HEK293 (cell line): ENCODE measurements at regions not wholly inside any gene's neighbourhood (a gene's known extent, or its start where the extent isn't known, plus 50 kb on each side); places are given as distances from the start of the nearest gene placed in this dataset.

Experiments
- CTCF ChIP-seq: fragments of 450-650 bp; formaldehyde crosslinking; IDR thresholded peaks from 2 replicates; pipeline ENCODE4 v1.5.1; 2016; ENCODE audit warnings: missing biosample characterization, missing genetic modification characterization
- REST ChIP-seq: fragments of 450-650 bp; formaldehyde crosslinking; IDR thresholded peaks from 2 replicates; pipeline ENCODE4 v1.5.1; 2016; ENCODE audit warnings: missing biosample characterization, missing genetic modification characterization
- TCF7L2 ChIP-seq: IDR thresholded peaks from 2 replicates; pipeline ENCODE4 v1.6.1; 2011; ENCODE audit warnings: low read depth, mild to moderate bottlenecking, inconsistent platforms, low read length, moderate library complexity, borderline replicate concordance
- ZFP3 ChIP-seq: fragments of 450-650 bp; formaldehyde crosslinking; IDR thresholded peaks from 2 replicates; pipeline ENCODE4 v1.5.1; 2016; ENCODE audit warnings: low read depth, missing biosample characterization, missing genetic modification characterization
- ZNF133 ChIP-seq: fragments of 450-650 bp; formaldehyde crosslinking; IDR thresholded peaks from 2 replicates; pipeline ENCODE4 v1.5.1; 2016; ENCODE audit warnings: missing biosample characterization, missing genetic modification characterization
- ZNF138 ChIP-seq: fragments of 450-650 bp; formaldehyde crosslinking; IDR thresholded peaks from 2 replicates; pipeline ENCODE4 v1.5.1; 2016; ENCODE audit warnings: missing biosample characterization, missing genetic modification characterization, borderline replicate concordance
- ZNF26 ChIP-seq: fragments of 450-650 bp; formaldehyde crosslinking; IDR thresholded peaks from 2 replicates; pipeline ENCODE4 v1.5.1; 2016; ENCODE audit warnings: missing biosample characterization, missing genetic modification characterization
- ZNF302 ChIP-seq: fragments of 450-650 bp; formaldehyde crosslinking; IDR thresholded peaks from 2 replicates; pipeline ENCODE4 v1.5.1; 2016; ENCODE audit warnings: missing biosample characterization, missing genetic modification characterization, low read depth
- ZNF621 ChIP-seq: fragments of 450-650 bp; formaldehyde crosslinking; IDR thresholded peaks from 2 replicates; pipeline ENCODE4 v1.5.1; 2017; ENCODE audit warnings: missing biosample characterization, missing genetic modification characterization
- ZNF664 ChIP-seq: fragments of 450-650 bp; formaldehyde crosslinking; IDR thresholded peaks from 2 replicates; pipeline ENCODE4 v1.5.1; 2016; ENCODE audit warnings: missing biosample characterization, missing genetic modification characterization
- ZNF747 ChIP-seq: fragments of 450-650 bp; formaldehyde crosslinking; IDR thresholded peaks from 2 replicates; pipeline ENCODE4 v1.5.1; 2016; ENCODE audit warnings: missing biosample characterization, missing genetic modification characterization
- ZSCAN5A ChIP-seq: fragments of 450-650 bp; formaldehyde crosslinking; IDR thresholded peaks from 2 replicates; pipeline ENCODE4 v1.5.1; 2016; ENCODE audit warnings: missing biosample characterization, missing genetic modification characterization

- TF ChIP-seq CTCF (tag by site-specific recombination): no peak
- no peak for TF ChIP-seq ZNF664
- TF ChIP-seq REST (tag by site-specific recombination): no peak
- no peak for TF ChIP-seq TCF7L2
- TF ChIP-seq ZNF621 (tag by site-specific recombination): no peak
- TF ChIP-seq ZNF133 (tag by site-specific recombination): no peak
- no peak for TF ChIP-seq ZNF138 (tag by site-specific recombination)
- no peak for TF ChIP-seq ZNF26
- TF ChIP-seq ZSCAN5A (tag by site-specific recombination): no peak
- TF ChIP-seq ZNF302 (tag by site-specific recombination): no peak
- no peak for TF ChIP-seq ZNF747 (tag by site-specific recombination)
- no peak for TF ChIP-seq ZFP3 (tag by site-specific recombination)
Measured at GRCh38 chr5:156025656-156026055, 301.3 kb upstream of the SGCD start.
